Heart left ventricle (tissue), 13 donors: ENCODE measurements at regions not wholly inside any gene's neighbourhood (a gene's known extent, or its start where the extent isn't known, plus 50 kb on each side); places are given as distances from the start of the nearest gene placed in this dataset.

Experiments
- CTCF ChIP-seq, 12 donors: fragments of 200-600 bp; sonication (generic) in 4 of 12; IDR thresholded peaks; one replicate each; pipeline versions ENCODE4 v1.5.0 to v1.8.0; 2018 to 2022; ENCODE audit warnings: antibody characterized with exemption in 12 of 12, mild to moderate bottlenecking in 5 of 12
- POLR2A ChIP-seq, 2 donors: fragments of 450-650 bp; IDR thresholded peaks; one replicate each; pipeline ENCODE4 v1.6.1; 2017; ENCODE audit warnings: antibody characterized with exemption in 2 of 2, mild to moderate bottlenecking in 2 of 2, moderate library complexity in 2 of 2
- donor health status: ischemic (EF 13 %, LVEDD 7.1; RV severe dilation, severe dysfunction).
- donor health status: DM: no; HTN: yes; CAD: no.
- donor health status: DM: no; HTN: no; CAD: no.
- donor health status: ischemic (EF 25% LVEDD 6.9; RV normal size, moderate dysfunction).
- donor health status: ischemic (EF 25% LVEDD 5.7; RV mildly dilated, moderate dysfunction).
- donor health status: ischemic (EF 35%, LVEDD 5.7; RV mildly dilated, moderate dysfunction).
- donor health status: nonischemic (EF 11% LVEDD 7.7; RV severe dilation, severe dysfunction).
- donor health status: DM: yes; HTN: yes; CAD: no.
- donor health status: PGD.
- donor health status: ischemic (EF 29% LVEDD 5.4; RV normal size, mild dysfunction).
- donor health status: nonischemic (EF 23%, LVEDD 6.1; RV moderate dilation, normal function).

- TF ChIP-seq CTCF (IDR thresholded peaks at IDR 0.05): no peak
- no peak for TF ChIP-seq POLR2A (IDR thresholded peaks at IDR 0.05)
These were observed 427.9 kb downstream of the PLCL1 start for GRCh38 chr2:198232281-198232680.
